ENCODE measurements at regions not wholly inside any gene's neighbourhood (a gene's known extent, or its start where the extent isn't known, plus 50 kb on each side); places are given as distances from the start of the nearest gene placed in this dataset.

GRCh38 chr16:87065446-87066132, 251.6 kb downstream of the C16orf95 start:
- DNase-seq (ENCODE audit: low read depth in 2 of 2) = no peak

DNA sequence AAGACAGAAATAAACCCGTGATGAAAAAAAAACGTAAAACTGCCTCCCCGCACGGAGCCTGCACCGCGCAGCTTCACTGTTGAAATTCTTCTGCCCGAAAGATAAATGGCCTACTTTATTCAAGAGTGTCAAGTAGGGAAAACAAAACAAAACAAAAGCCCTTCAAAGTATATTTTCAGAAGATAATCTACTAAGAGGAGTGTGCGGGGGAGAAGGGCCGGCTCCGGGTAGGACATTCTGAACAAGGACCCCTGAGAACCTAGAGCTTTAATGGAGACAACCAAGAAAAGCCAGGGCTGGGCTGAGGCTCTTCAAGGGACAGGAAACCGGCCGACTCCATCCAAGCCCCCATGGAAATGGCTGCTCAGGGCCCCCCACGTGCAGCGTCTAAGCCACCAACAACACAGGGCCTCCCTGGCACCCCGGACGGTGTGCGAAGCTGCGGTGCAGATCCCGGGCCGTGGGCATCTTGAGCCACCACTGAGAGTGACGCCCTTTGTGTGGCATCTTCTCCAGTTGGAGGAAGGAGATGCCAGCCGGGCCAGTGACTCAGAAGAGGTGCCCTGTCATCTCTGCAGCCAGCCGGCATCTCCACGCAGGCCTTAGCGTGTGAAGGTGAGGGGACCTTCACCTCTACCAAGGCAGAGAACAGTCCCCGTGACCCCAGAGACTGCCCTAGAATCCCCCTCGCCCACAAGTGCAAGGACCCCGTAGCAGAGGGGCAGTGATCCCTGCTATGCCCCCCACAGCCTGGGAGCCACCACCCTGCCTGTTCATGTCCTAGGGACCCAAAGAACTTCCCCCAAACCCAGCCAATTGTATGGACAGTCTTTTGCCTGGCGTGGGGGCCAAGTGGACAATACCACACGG, 250.8 kb downstream of the C16orf95 start:
- DNase-seq (ENCODE audit: low read depth in 2 of 2) = no peak

- no peak for DNase-seq (ENCODE audit: low read depth in 2 of 2)
Observed at GRCh38 chr16:87067003-87067556, 250.1 kb downstream of the C16orf95 start.

DNA sequence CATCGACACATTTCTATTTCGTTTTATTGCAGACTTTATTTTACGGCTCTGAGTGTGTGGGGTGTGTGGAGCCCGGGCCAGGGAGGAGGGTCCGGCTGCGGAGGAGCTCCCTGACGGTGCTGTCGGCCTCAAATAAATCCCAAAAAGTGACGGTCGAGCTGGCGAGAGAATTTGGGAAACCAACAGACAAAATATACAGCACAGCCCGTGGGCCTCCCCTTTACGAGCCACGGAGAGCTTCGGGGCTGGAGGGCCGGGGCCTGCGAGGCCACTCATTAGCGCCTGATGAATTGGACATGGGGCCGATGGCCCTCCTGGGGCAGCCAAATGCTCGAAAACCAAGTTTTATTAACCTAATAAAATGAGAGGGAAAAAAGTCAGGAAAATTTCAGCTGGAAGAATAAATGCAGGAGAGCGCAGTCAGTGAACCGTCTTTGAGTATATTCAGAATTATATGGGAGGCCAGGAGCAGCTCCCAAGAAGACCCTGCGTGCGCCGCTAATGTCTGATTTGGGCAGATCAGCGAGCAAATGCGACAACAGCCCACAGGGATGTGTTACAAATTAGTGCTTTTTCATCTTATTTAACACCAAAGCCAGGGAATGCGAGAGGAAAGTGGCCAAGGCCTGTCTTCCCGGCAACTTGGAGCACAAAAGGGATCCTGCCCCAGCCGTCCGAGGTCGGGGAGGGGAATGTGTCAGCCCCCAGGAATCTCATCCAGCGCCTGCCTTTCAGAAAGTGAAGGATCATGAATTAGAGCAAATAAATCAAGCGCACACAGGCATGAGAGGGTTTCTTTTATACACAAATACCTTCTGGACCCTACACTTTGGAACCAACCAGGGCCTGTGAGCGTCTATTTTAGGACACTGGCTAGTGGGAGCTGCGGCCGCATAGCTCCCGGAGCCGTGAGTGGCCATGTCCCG, 249.1 kb downstream of the C16orf95 start:
- no peak for DNase-seq (ENCODE audit: low read depth in 2 of 2)

DNA sequence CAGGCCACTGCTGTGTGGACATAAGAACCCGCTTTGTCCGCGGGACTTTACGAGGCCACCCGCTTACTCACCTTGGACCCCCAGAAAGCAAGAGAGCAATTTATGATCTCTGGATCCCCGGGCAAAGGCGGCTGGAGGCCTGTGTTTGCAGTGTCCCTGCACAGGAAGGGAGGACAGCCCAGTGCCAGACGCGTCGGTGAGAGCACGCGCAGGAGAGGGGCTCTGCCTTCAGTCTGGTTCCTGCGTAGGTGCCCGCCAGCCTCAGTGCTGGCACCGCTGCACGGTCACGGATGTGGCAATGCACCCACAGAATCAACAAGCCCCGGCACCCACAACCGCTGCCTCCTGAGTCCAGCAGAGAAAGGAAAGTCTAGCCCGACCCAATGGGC, 248.4 kb downstream of the C16orf95 start:
- no peak for DNase-seq (ENCODE audit: low read depth in 2 of 2)

GRCh38 chr16:87070657-87071056, 246.5 kb downstream of the C16orf95 start:
- DNase-seq (ENCODE audit: low read depth in 2 of 2) = no peak

- DNase-seq (ENCODE audit: low read depth in 2 of 2) = no peak
Observed at GRCh38 chr16:87072101-87072500, 245.1 kb downstream of the C16orf95 start.

DNA sequence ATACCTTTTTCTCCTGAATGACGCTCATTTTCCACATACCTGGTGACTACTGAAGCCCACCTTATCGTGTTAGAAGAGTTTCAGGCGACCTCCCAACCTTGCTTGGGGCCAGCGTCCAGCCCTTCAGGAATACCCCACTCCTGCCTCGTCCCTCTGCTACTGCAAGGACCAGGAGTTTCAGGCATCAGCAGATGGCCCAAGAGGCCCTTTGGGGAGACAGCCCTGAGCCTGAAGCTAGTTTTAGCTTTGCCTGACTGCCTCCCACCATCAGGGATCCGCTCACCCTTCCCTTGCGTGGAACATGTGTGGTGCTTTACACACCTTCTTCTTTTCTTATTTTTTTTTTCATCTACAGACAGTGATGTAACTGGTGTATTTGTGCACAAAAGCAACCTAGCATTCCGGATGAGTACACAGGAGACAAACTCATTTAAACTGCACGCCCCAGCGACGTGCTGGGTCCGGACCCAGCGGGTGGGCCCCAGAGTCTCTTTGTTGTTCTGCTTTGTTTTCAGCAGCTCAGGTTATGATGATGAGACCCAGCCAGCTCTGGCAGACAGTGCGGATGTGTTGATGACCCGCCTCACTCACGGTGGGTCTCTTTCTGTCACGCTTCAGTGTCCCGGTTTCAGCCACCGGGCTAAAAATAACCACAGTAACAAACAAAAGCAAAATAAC, 242.4 kb downstream of the C16orf95 start:
- DNase-seq (ENCODE audit: low read depth in 2 of 2) = no peak

DNA sequence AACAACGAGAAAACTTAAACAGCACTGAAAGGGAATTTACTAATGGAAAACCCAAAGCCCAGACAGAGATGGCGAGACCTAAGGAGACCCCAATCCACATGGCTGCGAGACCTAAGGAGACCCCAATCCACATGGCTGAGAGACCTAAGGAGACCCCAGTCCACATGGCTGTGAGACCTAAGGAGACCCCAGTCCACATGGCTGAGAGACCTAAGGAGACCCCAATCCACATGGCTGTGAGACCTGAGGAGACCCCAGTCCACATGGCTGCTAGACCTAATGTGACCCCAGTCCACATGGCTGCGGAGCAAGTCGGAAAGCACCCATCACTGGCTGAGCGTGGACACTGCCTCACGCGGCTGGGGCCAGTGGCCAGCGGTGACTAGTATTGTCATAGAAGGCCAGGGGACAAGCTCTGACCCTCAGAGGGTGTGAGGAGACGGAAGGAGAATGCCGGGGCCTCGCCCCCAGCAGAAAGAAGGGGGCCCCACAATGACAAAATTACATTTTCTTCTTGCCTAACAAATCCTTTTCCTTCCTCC, 241.8 kb downstream of the C16orf95 start:
- no peak for DNase-seq (ENCODE audit: low read depth in 2 of 2)

GRCh38 chr16:87076331-87076949, 240.8 kb downstream of the C16orf95 start:
- DNase-seq (ENCODE audit: low read depth in 2 of 2) = no peak

DNA sequence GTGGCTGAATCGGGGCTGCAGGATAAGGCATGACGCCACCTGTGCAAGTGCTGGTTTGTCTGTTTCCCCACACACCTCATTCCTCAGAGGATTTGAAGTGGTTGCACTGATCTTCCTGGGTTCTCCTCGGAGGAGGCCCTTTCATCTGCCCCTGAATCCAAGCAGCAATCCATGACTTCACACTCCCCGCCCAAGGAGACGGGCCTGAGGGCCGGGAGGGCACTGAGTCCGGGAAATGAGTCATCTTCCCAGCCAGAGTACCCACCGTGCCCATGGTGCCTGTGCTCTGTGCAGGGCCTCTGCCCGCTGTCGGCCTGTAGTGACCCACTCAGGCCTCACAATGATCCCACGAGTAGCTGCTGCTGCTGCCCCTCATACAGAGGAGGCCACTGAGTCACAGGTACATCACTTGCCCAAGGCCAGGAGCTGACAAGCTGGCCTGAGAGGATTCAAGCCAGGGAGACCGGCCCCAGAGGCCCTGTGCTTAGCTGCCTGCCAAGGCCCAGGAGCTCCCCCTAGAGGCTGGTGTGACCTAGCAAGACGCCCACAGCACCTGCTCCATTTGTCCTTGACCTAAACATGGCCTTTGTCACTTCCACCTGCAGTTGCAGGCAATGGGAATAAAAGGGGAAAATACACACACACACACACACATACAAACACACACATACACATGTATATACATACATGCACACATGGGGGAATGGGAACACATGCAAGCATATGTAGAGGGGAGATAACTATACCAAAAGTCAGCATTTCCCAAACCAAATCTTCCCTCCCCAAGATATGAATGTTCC, 240.0 kb downstream of the C16orf95 start:
- DNase-seq (ENCODE audit: low read depth in 2 of 2) = no peak

- DNase-seq (ENCODE audit: low read depth in 2 of 2) = no peak
Observed at GRCh38 chr16:87077750-87078127, 239.5 kb downstream of the C16orf95 start.

GRCh38 chr16:87080571-87081167, 236.5 kb downstream of the C16orf95 start:
- no peak for DNase-seq (ENCODE audit: low read depth in 2 of 2)

GRCh38 chr16:87085441-87085840, 231.8 kb downstream of the C16orf95 start:
- no peak for DNase-seq (ENCODE audit: low read depth in 2 of 2)

DNA sequence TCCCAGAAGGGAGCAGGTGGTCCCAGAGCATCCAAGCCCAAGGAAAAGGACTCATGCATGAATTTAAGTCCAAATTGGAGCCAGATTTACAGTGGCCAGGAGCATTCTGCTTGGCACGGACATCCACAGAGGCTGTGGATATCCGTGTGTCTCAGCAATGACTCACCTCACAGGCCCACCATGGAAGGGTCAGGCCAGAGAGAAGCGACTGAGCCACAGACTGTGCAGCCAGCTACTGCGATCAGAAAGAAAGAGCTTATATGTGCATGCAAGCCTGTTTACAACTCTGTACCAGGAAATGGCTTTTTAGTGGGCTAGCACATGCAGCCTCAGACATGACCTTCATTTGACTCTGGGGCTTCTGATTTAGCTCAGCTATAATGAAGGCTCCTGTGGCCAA, 231.0 kb downstream of the C16orf95 start:
- DNase-seq (ENCODE audit: low read depth in 2 of 2) = no peak

DNA sequence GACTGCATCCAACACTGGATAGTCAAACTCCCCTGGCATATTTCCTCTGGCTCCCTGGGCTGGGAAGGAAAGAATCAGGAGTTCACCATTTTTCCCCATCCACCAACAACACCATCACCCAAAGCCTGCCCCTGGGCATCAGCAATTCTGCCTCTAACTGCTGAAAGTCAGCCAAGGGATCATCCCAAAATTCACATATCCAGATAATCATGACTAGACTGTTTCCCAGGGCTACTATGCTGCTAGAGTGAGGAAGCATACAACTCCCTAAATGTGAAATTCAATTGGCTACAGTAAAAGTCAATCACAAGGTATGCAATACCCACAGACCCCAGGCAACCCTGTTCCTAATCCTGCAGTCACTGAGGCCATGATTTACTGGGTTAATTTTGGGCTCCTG, 230.6 kb downstream of the C16orf95 start:
- DNase-seq (ENCODE audit: low read depth in 2 of 2) = no peak

- no peak for DNase-seq (ENCODE audit: low read depth in 2 of 2)
Observed at GRCh38 chr16:87092958-87093357, 224.2 kb downstream of the C16orf95 start.

- DNase-seq (ENCODE audit: low read depth in 2 of 2) = no peak
Observed at GRCh38 chr16:87093804-87094555, 223.2 kb downstream of the C16orf95 start.

DNA sequence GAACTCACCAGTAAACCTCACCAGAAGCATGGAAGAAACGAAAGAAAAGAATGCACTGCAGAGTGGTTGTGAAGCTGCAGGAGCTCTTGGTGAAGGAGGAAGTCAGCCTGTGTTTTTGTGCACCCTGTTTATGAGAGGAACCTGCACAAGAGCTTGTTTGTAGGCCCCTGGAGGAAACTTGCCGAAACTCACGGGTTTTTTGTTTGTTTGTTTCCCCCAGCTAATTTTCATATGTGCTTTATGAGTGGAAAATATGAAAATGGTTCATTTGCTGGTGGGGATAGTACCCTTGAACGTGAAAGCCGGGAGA, 222.7 kb downstream of the C16orf95 start:
- DNase-seq (ENCODE audit: low read depth in 2 of 2) = no peak
